B cell (primary cell): ENCODE measurements at regions not wholly inside any gene's neighbourhood (a gene's known extent, or its start where the extent isn't known, plus 50 kb on each side); places are given as distances from the start of the nearest gene placed in this dataset.

Source experiments
- ATAC-seq: fragments of 200-7000 bp; cut with Tn5 transposase; one replicate; pipeline ENCODE4 v1.10.0; 2021; ENCODE audit warnings: low read depth, mild to moderate bottlenecking, moderate number of reproducible peaks, moderate library complexity
- CTCF ChIA-PET: fragments of 350-600 bp; sonication (Branson Sonifier 250); formaldehyde crosslinking; loops from one replicate; lab custom pipeline; 2021; ENCODE audit warnings: antibody characterized with exemption, inconsistent platforms; lab: Charles Lee
- POLR2A ChIA-PET: fragments of 350-600 bp; sonication (Branson Sonifier 250); formaldehyde crosslinking; loops from one replicate; lab custom pipeline; 2021; ENCODE audit warnings: antibody characterized with exemption; lab: Charles Lee
- DNase-seq: peaks from one replicate; pipeline ENCODE4 v3.0.0; 2013
- H2AFZ ChIP-seq: 2 replicates; pipeline ENCODE4 v1.6.1; 2012; ENCODE audit warnings: mild to moderate bottlenecking, low read depth, low read length; ENCODE audit not compliant: insufficient read depth, poor library complexity, severe bottlenecking
- H3K27ac ChIP-seq, 2 donors: 1 replicate in 1 of 2; 2 replicates in 1 of 2; pipeline ENCODE4 v1.5.1; 2012 to 2013; ENCODE audit warnings: low read length in 2 of 2, mild to moderate bottlenecking in 2 of 2, moderate library complexity in 1 of 2
- H3K27me3 ChIP-seq, 4 experiments: fragments of 200-600 bp in 1 of 4; sonication (generic) in 1 of 4; replicated peaks in 1 of 4; 1 replicate in 2 of 4; 2 replicates in 2 of 4; pipeline versions ENCODE4 v1.6.1 to v1.7.0; 2013 to 2016; ENCODE audit warnings: low read length in 3 of 4, mild to moderate bottlenecking in 2 of 4, mixed read lengths in 1 of 4, moderate library complexity in 1 of 4; ENCODE audit not compliant: insufficient read depth in 4 of 4, control insufficient read depth in 3 of 4; ENCODE audit errors: control extremely low read depth in 1 of 4
- H3K36me3 ChIP-seq, 2 experiments: replicated peaks in 1 of 2; 1 replicate in 1 of 2; 2 replicates in 1 of 2; pipeline versions ENCODE4 v1.6.1 to v1.7.1; 2013; ENCODE audit warnings: low read length in 1 of 2; ENCODE audit not compliant: insufficient read depth in 2 of 2, control insufficient read depth in 1 of 2; ENCODE audit errors: control extremely low read depth in 1 of 2, extremely low read depth in 1 of 2
- H3K4me1 ChIP-seq, 2 donors: fragments of 200-600 bp in 1 of 2; sonication (generic) in 1 of 2; 1 replicate in 1 of 2; 2 replicates in 1 of 2; pipeline versions ENCODE4 v1.5.1 to v1.6.1; 2013 to 2017; ENCODE audit warnings: low read length in 2 of 2; ENCODE audit not compliant: control insufficient read depth in 2 of 2, insufficient read depth in 2 of 2
- H3K4me2 ChIP-seq: replicated peaks from 2 replicates; pipeline ENCODE3; 2012; ENCODE audit warnings: mild to moderate bottlenecking, low read depth, low read length; ENCODE audit not compliant: poor library complexity, severe bottlenecking
- H3K4me3 ChIP-seq, 5 experiments: fragments of 200-600 bp in 1 of 5; sonication (generic) in 1 of 5; 1 replicate in 3 of 5; 2 replicates in 2 of 5; pipeline versions ENCODE4 v1.5.1 to v1.7.0; 2011 to 2016; ENCODE audit warnings: low read length in 4 of 5, mild to moderate bottlenecking in 4 of 5, low read depth in 2 of 5, control low read depth in 1 of 5, moderate library complexity in 1 of 5; ENCODE audit not compliant: insufficient read depth in 1 of 5; ENCODE audit errors: control extremely low read depth in 1 of 5, extremely low read depth in 1 of 5
- H3K79me2 ChIP-seq: fragments of 200-600 bp; sonication (generic); one replicate; pipeline ENCODE4 v1.6.0; 2016; ENCODE audit warnings: low read length; ENCODE audit not compliant: control insufficient read depth, insufficient read depth
- H3K9ac ChIP-seq: fragments of 200-600 bp; sonication (generic); 2 replicates; pipeline ENCODE4 v1.6.1; 2017; ENCODE audit warnings: mild to moderate bottlenecking, low read length, moderate library complexity
- H3K9me3 ChIP-seq, 3 donors: one replicate each; pipeline versions ENCODE4 v1.6.1 to v1.7.1; 2013; ENCODE audit warnings: low read length in 2 of 3; ENCODE audit not compliant: control insufficient read depth in 2 of 3, insufficient read depth in 1 of 3; ENCODE audit errors: control extremely low read depth in 1 of 3
- H4K20me1 ChIP-seq: 2 replicates; pipeline ENCODE4 v1.6.0; 2012; ENCODE audit warnings: mild to moderate bottlenecking, low read length; ENCODE audit not compliant: insufficient read depth, control insufficient read depth, poor library complexity, severe bottlenecking
- H3K27ac Mint-ChIP-seq: one replicate; pipeline ENCODE4 v1.8.0; 2021; ENCODE audit warnings: mixed read lengths
- H3K27me3 Mint-ChIP-seq: one replicate; pipeline ENCODE4 v1.8.0; 2021; ENCODE audit warnings: mixed read lengths
- H3K4me1 Mint-ChIP-seq: one replicate; pipeline ENCODE4 v1.8.0; 2021; ENCODE audit warnings: mixed read lengths
- H3K4me3 Mint-ChIP-seq: one replicate; pipeline ENCODE4 v1.8.0; 2021; ENCODE audit warnings: mixed read lengths
- H3K9me3 Mint-ChIP-seq: one replicate; pipeline ENCODE4 v1.8.0; 2022; ENCODE audit warnings: mixed read lengths; ENCODE audit not compliant: insufficient read depth
- CTCF ChIP-seq: fragments of 200-600 bp; IDR thresholded peaks from one replicate; pipeline ENCODE4 v1.8.0; 2022; ENCODE audit warnings: antibody characterized with exemption, mild to moderate bottlenecking
- EZH2 ChIP-seq: IDR thresholded peaks from 2 replicates; pipeline ENCODE4 v1.6.1; 2012; ENCODE audit warnings: borderline replicate concordance, low read depth, mild to moderate bottlenecking, moderate library complexity, low read length; ENCODE audit not compliant: insufficient read depth, poor library complexity, severe bottlenecking
- WGBS: methylation state at CpG from one replicate; pipeline ENCODE4 v1.1.5; 2013; ENCODE audit warnings: missing lambda C conversion rate; ENCODE audit not compliant: insufficient coverage; 5-methylcytosine and 5-hydroxymethylcytosine counted together
- intact Hi-C: fragments of 100-400 bp; cut with micrococcal nuclease; formaldehyde crosslinking; loops from one replicate; pipeline ENCODE4 v1.10.0; 2022

- Mint-ChIP-seq H3K27me3 (peaks cover 8% of the 10 kb centered on the region), H3K4me3 (no peak overlapping the region), H3K27ac (no peak overlapping the region), H3K4me1 (no peaks in the 10 kb centered on the region), H3K9me3 (no peaks in the 10 kb centered on the region)
- H3K27ac ChIP-seq: no peak overlapping the region
- intact Hi-C loops: loop anchor here (5.0 kb wide), 1 partner anchor 995 kb away; no protein-coding TSS in a partner anchor
- TF ChIP-seq EZH2 (no peak), CTCF (no peak)
- H2AFZ ChIP-seq: no peak overlapping the region
- no peaks in the 10 kb centered on the region for H3K4me1 ChIP-seq
- no peaks in the 10 kb centered on the region for H3K79me2 ChIP-seq
- no peak overlapping the region for H3K4me2 ChIP-seq
- ChIA-PET POLR2A (no interaction called here), CTCF (interaction anchor here (0.5 to 1.7 kb wide), 2 partner anchors 26 to 422 kb away, joined by 3 to 4 read pairs; no protein-coding TSS in a partner anchor)
- no peaks in the 10 kb centered on the region for H3K36me3 ChIP-seq
- H3K9me3 ChIP-seq: no peaks in the 10 kb centered on the region
- ATAC-seq (no peak), DNase-seq (no peak)
- no peaks in the 10 kb centered on the region for H3K27me3 ChIP-seq
- WGBS: 0% methylated on average over 1 of the region's 1 CpG
- H3K4me3 ChIP-seq: no peak overlapping the region
- H4K20me1 ChIP-seq: no peaks in the 10 kb centered on the region
- no peak overlapping the region for H3K9ac ChIP-seq
Measured at GRCh38 chr2:148567716-148568115, 76.8 kb upstream of the EPC2 start.

- ChIA-PET CTCF (no interaction called here), POLR2A (no interaction called here)
- WGBS: 75% methylated on average over 2 of the region's 9 CpGs
- H4K20me1 ChIP-seq: no peaks in the 10 kb centered on the region
- Mint-ChIP-seq H3K4me3 (no peak overlapping the region), H3K27ac (no peak overlapping the region), H3K4me1 (no peaks in the 10 kb centered on the region), H3K27me3 (peaks cover 8% of the 10 kb centered on the region), H3K9me3 (no peaks in the 10 kb centered on the region)
- ATAC-seq (no peak), DNase-seq (no peak)
- H3K9me3 ChIP-seq: no peaks in the 10 kb centered on the region
- no peak overlapping the region for H2AFZ ChIP-seq
- no peak overlapping the region for H3K9ac ChIP-seq
- no peak overlapping the region for H3K27ac ChIP-seq
- no peaks in the 10 kb centered on the region for H3K79me2 ChIP-seq
- H3K4me3 ChIP-seq: no peak overlapping the region
- TF ChIP-seq EZH2 (no peak), CTCF (no peak)
- H3K27me3 ChIP-seq: no peaks in the 10 kb centered on the region
- no peaks in the 10 kb centered on the region for H3K4me1 ChIP-seq
- intact Hi-C loops: loop anchor here (5.0 kb wide), 1 partner anchor 994 kb away; no protein-coding TSS in a partner anchor
- no peak overlapping the region for H3K4me2 ChIP-seq
- no peaks in the 10 kb centered on the region for H3K36me3 ChIP-seq
Measured at GRCh38 chr2:148568597-148568996, 76.0 kb upstream of the EPC2 start.
